ENCODE measurements at regions not wholly inside any gene's neighbourhood (a gene's known extent, or its start where the extent isn't known, plus 50 kb on each side); places are given as distances from the start of the nearest gene placed in this dataset.

DNA sequence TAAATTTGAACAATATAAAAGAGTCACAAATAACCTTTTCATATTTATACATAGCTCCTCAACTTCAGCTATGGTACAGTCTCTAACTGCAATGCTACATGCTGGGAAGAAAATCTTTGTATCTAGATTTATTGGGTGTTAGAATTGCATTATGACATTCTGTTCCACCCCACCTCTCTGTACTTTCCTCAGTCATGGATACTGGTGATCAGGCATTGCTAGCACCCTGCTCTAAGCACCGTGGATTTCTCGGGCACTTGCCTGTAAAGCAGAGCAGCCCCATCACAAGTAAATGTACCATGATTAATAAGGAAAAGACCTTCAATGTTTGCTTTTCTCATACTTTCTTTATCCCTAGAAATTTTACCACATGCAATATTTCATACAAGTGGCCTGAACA, 1028.9 kb upstream of the INTU start:
- TF ChIP-seq, protein P1, sequence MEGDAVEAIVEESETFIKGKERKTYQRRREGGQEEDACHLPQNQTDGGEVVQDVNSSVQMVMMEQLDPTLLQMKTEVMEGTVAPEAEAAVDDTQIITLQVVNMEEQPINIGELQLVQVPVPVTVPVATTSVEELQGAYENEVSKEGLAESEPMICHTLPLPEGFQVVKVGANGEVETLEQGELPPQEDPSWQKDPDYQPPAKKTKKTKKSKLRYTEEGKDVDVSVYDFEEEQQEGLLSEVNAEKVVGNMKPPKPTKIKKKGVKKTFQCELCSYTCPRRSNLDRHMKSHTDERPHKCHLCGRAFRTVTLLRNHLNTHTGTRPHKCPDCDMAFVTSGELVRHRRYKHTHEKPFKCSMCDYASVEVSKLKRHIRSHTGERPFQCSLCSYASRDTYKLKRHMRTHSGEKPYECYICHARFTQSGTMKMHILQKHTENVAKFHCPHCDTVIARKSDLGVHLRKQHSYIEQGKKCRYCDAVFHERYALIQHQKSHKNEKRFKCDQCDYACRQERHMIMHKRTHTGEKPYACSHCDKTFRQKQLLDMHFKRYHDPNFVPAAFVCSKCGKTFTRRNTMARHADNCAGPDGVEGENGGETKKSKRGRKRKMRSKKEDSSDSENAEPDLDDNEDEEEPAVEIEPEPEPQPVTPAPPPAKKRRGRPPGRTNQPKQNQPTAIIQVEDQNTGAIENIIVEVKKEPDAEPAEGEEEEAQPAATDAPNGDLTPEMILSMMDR (IDR thresholded peaks at IDR 0.05): no peak
- no peak for TF ChIP-seq POLR2A (IDR thresholded peaks at IDR 0.05)

Data from lower leg skin (tissue), 3 donors.